ENCODE measurements at regions not wholly inside any gene's neighbourhood (a gene's known extent, or its start where the extent isn't known, plus 50 kb on each side); places are given as distances from the start of the nearest gene placed in this dataset.

GRCh38 chr12:83758888-83759631 lies 1072.4 kb downstream of the TMTC2 start:
- H3K9me3 ChIP-seq, result peaks cover 0 to 5% of the 10 kb centered on the region in 2 donors
- no peaks in the 10 kb centered on the region for H3K36me3 ChIP-seq
- intact Hi-C loops (cut with DNase I), result no loop called here
- H3K27ac ChIP-seq, result no peak overlapping the region
- ATAC-seq, result no peak
- no peak for DNase-seq
- no peaks in the 10 kb centered on the region for H3K27me3 ChIP-seq
- H3K4me3 ChIP-seq, result no peak overlapping the region
- no peak for TF ChIP-seq CTCF (IDR thresholded peaks at IDR 0.05)
- no peaks in the 10 kb centered on the region for H3K4me1 ChIP-seq

DNA sequence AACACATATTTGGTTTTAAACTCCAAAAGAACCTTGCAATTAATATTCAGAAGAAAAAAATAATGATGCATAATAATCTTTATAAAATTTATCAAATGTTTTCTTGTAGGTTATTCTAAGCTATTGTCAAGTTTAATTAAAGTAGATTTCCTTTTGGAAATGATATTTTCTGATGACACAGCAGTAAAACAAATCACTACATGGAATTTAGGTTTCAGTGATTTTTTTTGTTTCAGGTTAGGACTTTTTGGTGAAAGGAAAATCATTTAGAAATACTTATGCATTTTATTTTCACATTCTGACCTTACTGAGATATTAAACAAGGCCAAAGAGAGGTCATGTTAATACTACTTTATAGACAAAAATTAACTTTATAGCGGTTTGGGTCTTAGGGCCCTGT lies 1067.2 kb downstream of the TMTC2 start:
- Histone ChIP-seq H3K27me3 (no peaks in the 10 kb centered on the region), H3K4me1 (no peaks in the 10 kb centered on the region), H3K27ac (no peak overlapping the region), H3K9me3 (no peaks in the 10 kb centered on the region), H3K36me3 (no peaks in the 10 kb centered on the region), H3K4me3 (no peak overlapping the region)
- no peak for TF ChIP-seq CTCF (IDR thresholded peaks at IDR 0.05)
- DNase-seq (no peak), ATAC-seq (no peak)
- intact Hi-C loops (cut with DNase I), result no loop called here

GRCh38 chr12:83753205-83753604 lies 1066.5 kb downstream of the TMTC2 start:
- H3K4me3 ChIP-seq, result no peak overlapping the region
- no peaks in the 10 kb centered on the region for H3K27me3 ChIP-seq
- H3K36me3 ChIP-seq, result no peaks in the 10 kb centered on the region
- ATAC-seq, result no peak
- DNase-seq, result no peak
- H3K27ac ChIP-seq, result no peak overlapping the region
- intact Hi-C loops (cut with DNase I), result no loop called here
- TF ChIP-seq CTCF (IDR thresholded peaks at IDR 0.05), result no peak
- H3K4me1 ChIP-seq, result no peaks in the 10 kb centered on the region
- no peaks in the 10 kb centered on the region for H3K9me3 ChIP-seq

DNA sequence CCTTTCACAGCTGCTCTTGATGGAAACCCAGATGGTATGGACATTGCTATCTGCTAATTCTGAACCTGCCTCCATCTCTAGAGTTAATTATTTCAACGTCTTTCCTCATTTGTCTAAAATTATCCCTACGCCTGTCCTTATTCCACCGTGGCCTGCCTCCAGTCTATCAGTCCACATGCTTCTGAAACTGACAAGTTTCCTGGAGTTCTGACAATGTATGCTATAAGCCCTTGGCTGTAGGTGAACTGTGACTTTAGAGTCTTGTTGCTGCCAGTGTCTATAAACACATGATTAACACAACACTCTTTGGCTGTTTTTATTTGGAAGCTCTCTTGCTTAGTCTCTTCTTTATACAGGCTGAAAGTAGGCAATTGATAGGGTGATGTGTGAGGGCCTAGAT lies 1052.9 kb downstream of the TMTC2 start:
- no peaks in the 10 kb centered on the region for H3K27me3 ChIP-seq
- H3K4me3 ChIP-seq, result no peak overlapping the region
- H3K9me3 ChIP-seq, result peaks cover 0 to 3% of the 10 kb centered on the region in 2 donors
- no peak for DNase-seq
- H3K27ac ChIP-seq, result no peak overlapping the region
- intact Hi-C loops (cut with DNase I), result no loop called here
- no peaks in the 10 kb centered on the region for H3K36me3 ChIP-seq
- no peak for ATAC-seq
- H3K4me1 ChIP-seq, result no peaks in the 10 kb centered on the region
- no peak for TF ChIP-seq CTCF (IDR thresholded peaks at IDR 0.05)

DNA sequence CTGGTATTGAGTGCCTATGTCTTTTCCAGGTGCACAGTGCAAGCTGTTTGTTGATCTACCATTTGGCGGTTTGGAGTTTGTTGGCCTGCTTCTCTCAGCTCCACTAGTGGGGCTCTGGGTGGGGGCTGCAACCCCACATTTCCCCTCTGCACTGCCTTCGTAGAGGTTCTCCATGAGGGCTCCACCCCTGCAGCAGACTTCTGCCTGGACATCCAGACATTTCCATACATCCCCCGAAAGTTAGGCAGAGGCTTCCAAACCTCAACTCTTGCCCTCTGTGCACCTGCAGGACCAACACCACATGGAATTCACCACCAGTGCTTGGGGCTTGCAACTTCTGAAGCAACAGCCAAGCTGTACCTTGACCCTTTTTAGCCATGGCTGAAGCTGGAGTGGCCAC lies 1024.1 kb downstream of the TMTC2 start:
- ATAC-seq, result no peak
- no peak for DNase-seq
- Histone ChIP-seq H3K27me3 (no peaks in the 10 kb centered on the region), H3K4me3 (no peak overlapping the region), H3K27ac (no peak overlapping the region), H3K4me1 (no peaks in the 10 kb centered on the region), H3K36me3 (no peaks in the 10 kb centered on the region), H3K9me3 (peaks cover 0 to 40% of the 10 kb centered on the region in 2 donors)
- no peak for TF ChIP-seq CTCF (IDR thresholded peaks at IDR 0.05)
- intact Hi-C loops (cut with DNase I), result no loop called here
